Psoas muscle (tissue), 7 donors: ENCODE measurements at regions not wholly inside any gene's neighbourhood (a gene's known extent, or its start where the extent isn't known, plus 50 kb on each side); places are given as distances from the start of the nearest gene placed in this dataset.

ENCODE experiments used
- ATAC-seq, 4 donors: fragments of 200-7000 bp; cut with Tn5 transposase; one replicate each; pipeline ENCODE4 v1.9.1; 2020; ENCODE audit warnings: moderate library complexity in 3 of 4, mild to moderate bottlenecking in 2 of 4
- DNase-seq, 2 donors: peaks; one replicate each; pipeline ENCODE4 v3.0.0-alpha.2; 2020
- H3K27ac ChIP-seq: fragments of 200-600 bp; one replicate; pipeline ENCODE4 v1.8.0; 2022
- H3K27me3 ChIP-seq, 3 donors: fragments of 200-600 bp in 1 of 3; one replicate each; pipeline versions ENCODE4 v1.6.1 to v1.8.0; 2013 to 2022; ENCODE audit warnings: low read length in 2 of 3, mild to moderate bottlenecking in 2 of 3, moderate library complexity in 1 of 3; ENCODE audit not compliant: insufficient read depth in 3 of 3
- H3K36me3 ChIP-seq, 2 donors: fragments of 200-600 bp in 1 of 2; one replicate each; pipeline versions ENCODE4 v1.6.1 to v1.8.0; 2013 to 2022; ENCODE audit warnings: low read depth in 1 of 2, mild to moderate bottlenecking in 1 of 2, moderate library complexity in 1 of 2; ENCODE audit not compliant: insufficient read depth in 1 of 2
- H3K4me1 ChIP-seq: fragments of 200-600 bp; one replicate; pipeline ENCODE4 v1.8.0; 2022
- H3K4me3 ChIP-seq: fragments of 200-600 bp; one replicate; pipeline ENCODE4 v1.8.0; 2022; ENCODE audit warnings: mild to moderate bottlenecking
- H3K9me3 ChIP-seq: fragments of 200-600 bp; one replicate; pipeline ENCODE4 v1.8.0; 2022
- WGBS, 3 donors: extraction: QIAGEN DNeasy Blood & Tissue Kit; methylation state at CpG; one replicate each; pipeline versions ENCODE4 v1.1.6 to v1.1.7; 2013; 5-methylcytosine and 5-hydroxymethylcytosine counted together
- intact Hi-C, 2 donors: fragments of 100-400 bp; cut with DNase I; formaldehyde crosslinking; loops; one replicate each; pipeline versions ENCODE4 v1.11.0 to v1.14.2; 2022
- TF ChIP-seq, protein P1 (sequence below): fragments of 200-600 bp; IDR thresholded peaks from one replicate; pipeline ENCODE4 v1.8.0; 2022; ENCODE audit warnings: antibody characterized with exemption
- donor health status: healthy with polysubstance abuse.
- donor health status: DM: no; HTN: no; CAD: no; lungs with moderate emphysema.
- donor health status: Bipolar disorder and iron deficiency.
- donor health status: healthy.
- donor health status: DM: yes; HTN: yes; CAD: no.
- donor health status: DM: no; HTN: no; CAD: no.
- donor health status: DM: yes; HTN: yes; CAD: no.

DNA sequence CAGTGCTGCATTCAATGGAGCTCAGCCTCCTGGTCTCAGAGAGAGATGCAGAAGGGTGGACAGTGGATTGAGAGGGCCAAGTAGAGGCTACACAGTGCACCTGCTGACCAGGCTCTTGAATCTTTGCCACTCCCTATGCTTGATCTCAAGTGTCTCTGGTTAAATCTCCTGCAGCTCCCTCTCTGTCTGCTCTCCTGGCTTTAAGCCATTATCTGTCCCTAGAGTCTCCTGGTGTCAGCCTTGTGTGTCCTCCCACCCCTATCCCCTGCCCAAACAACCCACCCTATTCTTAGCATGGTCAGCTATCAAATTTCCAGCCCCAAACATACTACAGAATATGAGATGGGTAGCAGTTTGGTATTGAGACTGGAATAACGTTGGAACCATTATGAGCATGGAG, 479.3 kb upstream of the CELF2 start:
- 37 to 67% (median 58%) methylated on average over 1 of the region's 1 CpG for WGBS, 3 donors
- Histone ChIP-seq H3K27ac (no peak overlapping the region), H3K4me3 (no peak overlapping the region), H3K27me3 (no peaks in the 10 kb centered on the region), H3K9me3 (no peaks in the 10 kb centered on the region), H3K4me1 (no peaks in the 10 kb centered on the region), H3K36me3 (no peaks in the 10 kb centered on the region)
- DNase-seq (no peak), ATAC-seq (no peak)
- intact Hi-C loops: no loop called here
- TF ChIP-seq, protein P1, sequence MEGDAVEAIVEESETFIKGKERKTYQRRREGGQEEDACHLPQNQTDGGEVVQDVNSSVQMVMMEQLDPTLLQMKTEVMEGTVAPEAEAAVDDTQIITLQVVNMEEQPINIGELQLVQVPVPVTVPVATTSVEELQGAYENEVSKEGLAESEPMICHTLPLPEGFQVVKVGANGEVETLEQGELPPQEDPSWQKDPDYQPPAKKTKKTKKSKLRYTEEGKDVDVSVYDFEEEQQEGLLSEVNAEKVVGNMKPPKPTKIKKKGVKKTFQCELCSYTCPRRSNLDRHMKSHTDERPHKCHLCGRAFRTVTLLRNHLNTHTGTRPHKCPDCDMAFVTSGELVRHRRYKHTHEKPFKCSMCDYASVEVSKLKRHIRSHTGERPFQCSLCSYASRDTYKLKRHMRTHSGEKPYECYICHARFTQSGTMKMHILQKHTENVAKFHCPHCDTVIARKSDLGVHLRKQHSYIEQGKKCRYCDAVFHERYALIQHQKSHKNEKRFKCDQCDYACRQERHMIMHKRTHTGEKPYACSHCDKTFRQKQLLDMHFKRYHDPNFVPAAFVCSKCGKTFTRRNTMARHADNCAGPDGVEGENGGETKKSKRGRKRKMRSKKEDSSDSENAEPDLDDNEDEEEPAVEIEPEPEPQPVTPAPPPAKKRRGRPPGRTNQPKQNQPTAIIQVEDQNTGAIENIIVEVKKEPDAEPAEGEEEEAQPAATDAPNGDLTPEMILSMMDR: no peak

DNA sequence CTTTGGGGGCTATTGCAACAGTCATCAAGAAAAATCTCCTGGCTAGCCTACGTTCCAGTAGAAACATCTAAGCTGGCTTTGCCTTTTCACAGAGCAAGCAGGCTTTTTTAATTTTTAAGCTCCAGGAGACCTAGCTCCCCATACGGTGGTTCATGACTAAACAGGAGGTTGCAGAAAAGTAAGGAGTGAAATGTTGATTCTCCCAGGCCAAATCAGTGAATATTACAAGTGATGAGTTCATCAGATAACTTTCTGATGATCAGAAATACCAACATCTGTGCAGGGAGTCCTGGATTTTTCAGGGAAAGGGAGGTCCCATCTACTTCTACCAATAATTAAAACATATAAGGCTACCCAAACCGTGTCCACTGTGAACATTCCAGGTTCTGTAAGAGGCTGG, 477.3 kb upstream of the CELF2 start:
- no peak for ATAC-seq
- Histone ChIP-seq H3K4me1 (no peaks in the 10 kb centered on the region), H3K27ac (no peak overlapping the region), H3K36me3 (no peaks in the 10 kb centered on the region), H3K9me3 (no peaks in the 10 kb centered on the region), H3K4me3 (no peak overlapping the region), H3K27me3 (no peaks in the 10 kb centered on the region)
- TF ChIP-seq, protein P1: no peak
- 60 to 65% (median 60%) methylated on average over 3 of the region's 3 CpGs for WGBS, 3 donors
- intact Hi-C loops: no loop called here
- no peak for DNase-seq

DNA sequence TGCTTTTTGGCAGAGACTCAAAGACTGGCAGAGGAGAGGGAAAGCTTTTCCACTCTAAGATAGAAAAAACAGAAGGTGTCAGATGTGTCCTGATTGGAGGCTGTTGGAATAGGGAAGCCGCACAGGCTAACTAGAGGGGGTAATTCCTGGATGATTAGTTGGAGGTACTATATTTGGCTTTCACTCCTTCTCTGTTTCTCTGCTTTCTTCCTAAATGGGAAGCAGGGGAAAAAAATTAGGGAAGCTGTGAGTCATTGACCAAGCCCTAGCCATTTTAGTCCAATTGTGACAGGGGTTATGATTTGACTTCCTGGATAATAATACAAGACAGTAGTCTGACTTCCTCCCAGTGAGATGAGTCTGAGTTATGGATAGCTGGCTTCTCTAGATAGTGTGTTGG, 475.2 kb upstream of the CELF2 start:
- no peak overlapping the region for H3K27ac ChIP-seq
- no peaks in the 10 kb centered on the region for H3K4me1 ChIP-seq
- H3K9me3 ChIP-seq: no peaks in the 10 kb centered on the region
- TF ChIP-seq, protein P1: no peak
- DNase-seq (no peak), ATAC-seq (no peak)
- WGBS, 3 donors: 68 to 74% (median 74%) methylated on average over 1 of the region's 1 CpG
- no peak overlapping the region for H3K4me3 ChIP-seq
- no peaks in the 10 kb centered on the region for H3K27me3 ChIP-seq
- no peaks in the 10 kb centered on the region for H3K36me3 ChIP-seq
- intact Hi-C loops: no loop called here

DNA sequence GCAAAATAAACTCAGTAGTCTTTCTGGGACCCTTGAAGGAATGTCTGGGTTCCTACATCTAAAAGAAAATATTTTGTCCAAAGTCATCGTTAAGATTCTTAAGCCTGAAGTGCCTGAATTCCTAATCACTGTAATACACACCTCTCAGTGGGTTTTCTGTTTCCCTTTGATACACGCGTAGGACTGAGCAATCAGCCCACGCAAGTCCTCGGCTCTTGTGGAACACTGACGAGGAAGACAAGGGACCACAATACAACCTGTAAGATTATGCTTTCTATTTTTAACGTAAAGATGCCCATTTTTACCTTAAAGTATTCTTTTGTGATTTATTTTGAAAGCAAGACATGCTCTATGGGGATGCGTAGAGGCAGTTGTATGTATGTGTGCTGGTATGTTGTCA, 472.8 kb upstream of the CELF2 start:
- TF ChIP-seq, protein P1: no peak
- Histone ChIP-seq H3K4me1 (no peaks in the 10 kb centered on the region), H3K27me3 (peaks cover 0 to 2% (median 0%) of the 10 kb centered on the region in 3 donors), H3K9me3 (no peaks in the 10 kb centered on the region), H3K4me3 (no peak overlapping the region), H3K36me3 (no peaks in the 10 kb centered on the region), H3K27ac (no peak overlapping the region)
- no peak for ATAC-seq
- intact Hi-C loops: no loop called here
- WGBS, 3 donors: 67 to 74% (median 69%) methylated on average over 8 of the region's 8 CpGs
- DNase-seq: no peak

DNA sequence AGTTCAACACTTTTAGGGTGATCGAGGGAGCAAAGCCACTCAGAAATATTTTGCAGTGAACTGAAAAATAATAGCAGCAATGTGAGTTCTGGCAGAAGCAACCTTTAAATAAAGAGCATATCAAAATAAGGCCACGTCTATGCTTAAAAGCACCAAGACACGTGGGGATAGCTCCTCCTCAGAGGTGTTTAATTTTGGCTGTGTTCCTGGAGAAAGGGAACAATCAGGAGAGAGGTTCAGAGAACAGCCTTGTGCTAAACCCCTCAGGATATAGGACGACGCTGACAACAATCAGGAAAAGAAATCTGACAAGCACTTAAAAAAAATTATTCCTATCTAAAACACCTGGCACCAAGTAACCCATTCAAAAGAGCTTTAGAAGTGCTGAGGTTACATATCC, 471.9 kb upstream of the CELF2 start:
- peaks cover 0 to 2% (median 0%) of the 10 kb centered on the region in 3 donors for H3K27me3 ChIP-seq
- no peak overlapping the region for H3K4me3 ChIP-seq
- TF ChIP-seq, protein P1: no peak
- no peak overlapping the region for H3K27ac ChIP-seq
- intact Hi-C loops: no loop called here
- no peaks in the 10 kb centered on the region for H3K4me1 ChIP-seq
- H3K36me3 ChIP-seq: no peaks in the 10 kb centered on the region
- no peak for ATAC-seq
- no peak for DNase-seq
- no peaks in the 10 kb centered on the region for H3K9me3 ChIP-seq
- 31 to 54% (median 40%) methylated on average over 5 of the region's 5 CpGs for WGBS, 3 donors
